Natural killer cell (primary cell): ENCODE measurements at regions not wholly inside any gene's neighbourhood (a gene's known extent, or its start where the extent isn't known, plus 50 kb on each side); places are given as distances from the start of the nearest gene placed in this dataset.

Experiments
- ATAC-seq, 3 donors: fragments of 150-1000 bp in 2 of 3; fragments of 200-7000 bp in 1 of 3; cut with Tn5 transposase; 1 replicate in 1 of 3; 2 replicates in 2 of 3; pipeline ENCODE4 v1.10.0; 2021; ENCODE audit warnings: mild to moderate bottlenecking in 2 of 3, moderate library complexity in 2 of 3
- DNase-seq, 2 donors: peaks; one replicate each; pipeline versions ENCODE4 v3.0.0 to v3.0.0-alpha.2; 2013 to 2021; ENCODE audit warnings: mixed read lengths in 1 of 2
- H3K27ac ChIP-seq: one replicate; pipeline ENCODE4 v1.5.1; 2013; ENCODE audit warnings: mild to moderate bottlenecking, low read length
- H3K27me3 ChIP-seq: one replicate; pipeline ENCODE4 v1.6.1; 2013; ENCODE audit warnings: low read length; ENCODE audit not compliant: control insufficient read depth, insufficient read depth
- H3K36me3 ChIP-seq: one replicate; pipeline ENCODE4 v1.6.1; 2013; ENCODE audit warnings: low read length; ENCODE audit not compliant: control insufficient read depth, insufficient read depth
- H3K4me1 ChIP-seq: one replicate; pipeline ENCODE4 v1.6.1; 2013; ENCODE audit warnings: low read length; ENCODE audit not compliant: control insufficient read depth, insufficient read depth
- H3K4me3 ChIP-seq: one replicate; pipeline ENCODE4 v1.5.1; 2013; ENCODE audit warnings: low read length
- H3K9me3 ChIP-seq: one replicate; pipeline ENCODE4 v1.6.1; 2013; ENCODE audit warnings: low read length; ENCODE audit not compliant: control insufficient read depth, insufficient read depth
- H3K27ac Mint-ChIP-seq, 2 donors: one replicate each; pipeline ENCODE4 v1.8.0; 2022; ENCODE audit warnings: mild to moderate bottlenecking in 2 of 2, mixed read lengths in 2 of 2, moderate library complexity in 1 of 2
- H3K27me3 Mint-ChIP-seq, 2 donors: one replicate each; pipeline ENCODE4 v1.8.0; 2022; ENCODE audit warnings: low read depth in 2 of 2, mixed read lengths in 2 of 2
- H3K36me3 Mint-ChIP-seq: one replicate; pipeline ENCODE4 v1.8.0; 2022; ENCODE audit warnings: mixed read lengths
- H3K4me1 Mint-ChIP-seq, 2 donors: one replicate each; pipeline ENCODE4 v1.8.0; 2022; ENCODE audit warnings: mixed read lengths in 2 of 2
- H3K4me3 Mint-ChIP-seq: one replicate; pipeline ENCODE4 v1.8.0; 2022; ENCODE audit warnings: mild to moderate bottlenecking, moderate library complexity, mixed read lengths
- H3K9me3 Mint-ChIP-seq, 2 donors: one replicate each; pipeline ENCODE4 v1.8.0; 2022; ENCODE audit warnings: mixed read lengths in 2 of 2
- WGBS: methylation state at CpG from one replicate; pipeline ENCODE4 v1.1.7; 2013; ENCODE audit warnings: missing lambda C conversion rate; ENCODE audit not compliant: insufficient coverage; 5-methylcytosine and 5-hydroxymethylcytosine counted together
- intact Hi-C: fragments of 100-400 bp; cut with micrococcal nuclease; formaldehyde crosslinking; loops from one replicate; pipeline ENCODE4 v1.14.2; 2022
- TF ChIP-seq, protein P1 (sequence below): fragments of 200-600 bp; IDR thresholded peaks from one replicate; pipeline ENCODE4 v1.8.0; 2022; ENCODE audit warnings: antibody characterized with exemption

DNA sequence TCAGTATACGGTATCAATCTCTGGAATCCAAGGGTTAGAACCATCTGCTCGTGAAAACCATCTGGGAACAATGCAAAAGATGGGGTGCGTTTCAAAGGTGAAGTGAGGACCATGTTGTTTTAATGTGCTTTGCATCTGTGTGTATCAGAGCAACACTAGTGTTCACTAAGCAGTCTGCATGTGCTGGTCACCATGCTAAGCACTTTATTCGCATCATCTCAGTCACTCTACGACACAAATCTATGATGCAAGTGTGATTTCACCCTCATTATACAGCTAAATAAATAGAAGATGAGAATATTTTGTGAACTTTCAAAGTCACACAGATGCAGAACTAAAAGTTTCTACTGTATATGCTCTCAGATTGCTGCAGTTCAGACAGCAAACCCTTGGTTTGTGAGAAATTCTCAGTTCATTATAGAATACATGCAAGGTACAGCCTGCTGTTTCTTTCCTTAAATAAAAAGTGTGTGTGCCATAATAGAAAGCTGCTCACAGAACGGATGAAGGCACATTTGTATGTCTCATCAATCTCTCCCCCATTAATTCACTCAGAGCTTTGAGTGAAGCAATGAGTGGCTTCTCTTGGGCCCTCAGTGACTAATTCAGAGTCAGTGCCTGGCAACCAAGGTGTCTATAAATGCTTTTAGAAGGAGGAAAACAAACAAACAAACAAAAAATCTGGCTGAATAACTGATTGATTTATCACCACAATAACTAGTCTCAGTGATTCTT is 652.8 kb upstream of the SOX11 start:
- Histone ChIP-seq H3K4me1 (no peaks in the 10 kb centered on the region), H3K4me3 (no peak overlapping the region), H3K27me3 (no peaks in the 10 kb centered on the region), H3K9me3 (peaks cover 8% of the 10 kb centered on the region), H3K27ac (no peak overlapping the region), H3K36me3 (no peaks in the 10 kb centered on the region)
- Mint-ChIP-seq H3K4me1 (no peaks in the 10 kb centered on the region), H3K36me3 (no peaks in the 10 kb centered on the region), H3K27me3 (no peaks in the 10 kb centered on the region), H3K9me3 (peaks cover 4 to 11% of the 10 kb centered on the region in 2 donors), H3K4me3 (no peak overlapping the region), H3K27ac (no peak overlapping the region)
- ATAC-seq (no peak), DNase-seq (no peak)
- intact Hi-C loops, result no loop called here
- WGBS, result 90% methylated on average over 6 of the region's 6 CpGs
- TF ChIP-seq, protein P1, sequence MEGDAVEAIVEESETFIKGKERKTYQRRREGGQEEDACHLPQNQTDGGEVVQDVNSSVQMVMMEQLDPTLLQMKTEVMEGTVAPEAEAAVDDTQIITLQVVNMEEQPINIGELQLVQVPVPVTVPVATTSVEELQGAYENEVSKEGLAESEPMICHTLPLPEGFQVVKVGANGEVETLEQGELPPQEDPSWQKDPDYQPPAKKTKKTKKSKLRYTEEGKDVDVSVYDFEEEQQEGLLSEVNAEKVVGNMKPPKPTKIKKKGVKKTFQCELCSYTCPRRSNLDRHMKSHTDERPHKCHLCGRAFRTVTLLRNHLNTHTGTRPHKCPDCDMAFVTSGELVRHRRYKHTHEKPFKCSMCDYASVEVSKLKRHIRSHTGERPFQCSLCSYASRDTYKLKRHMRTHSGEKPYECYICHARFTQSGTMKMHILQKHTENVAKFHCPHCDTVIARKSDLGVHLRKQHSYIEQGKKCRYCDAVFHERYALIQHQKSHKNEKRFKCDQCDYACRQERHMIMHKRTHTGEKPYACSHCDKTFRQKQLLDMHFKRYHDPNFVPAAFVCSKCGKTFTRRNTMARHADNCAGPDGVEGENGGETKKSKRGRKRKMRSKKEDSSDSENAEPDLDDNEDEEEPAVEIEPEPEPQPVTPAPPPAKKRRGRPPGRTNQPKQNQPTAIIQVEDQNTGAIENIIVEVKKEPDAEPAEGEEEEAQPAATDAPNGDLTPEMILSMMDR, result no peak

DNA sequence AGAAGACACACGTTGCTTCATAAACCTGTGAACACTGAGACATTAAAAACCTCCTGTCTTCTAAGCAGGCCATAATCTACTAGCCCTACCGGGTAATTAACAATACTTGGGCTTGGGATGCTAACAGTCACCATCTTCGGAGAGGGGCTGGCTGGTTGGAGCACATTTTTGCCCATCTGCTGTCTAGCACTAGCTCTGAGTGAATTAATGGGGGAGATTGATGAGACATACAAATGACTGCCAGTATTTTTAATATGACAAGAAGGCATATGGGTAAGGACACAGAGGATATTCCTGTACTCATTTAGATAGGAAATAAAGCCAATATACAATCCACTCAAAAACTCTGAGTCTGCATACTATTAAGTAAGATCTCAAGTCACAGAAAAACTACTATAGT is 651.6 kb upstream of the SOX11 start:
- TF ChIP-seq, protein P1, result no peak
- Histone ChIP-seq H3K27me3 (no peaks in the 10 kb centered on the region), H3K27ac (no peak overlapping the region), H3K4me1 (no peaks in the 10 kb centered on the region), H3K9me3 (peaks cover 8% of the 10 kb centered on the region), H3K36me3 (no peaks in the 10 kb centered on the region), H3K4me3 (no peak overlapping the region)
- no peak for ATAC-seq
- intact Hi-C loops, result no loop called here
- Mint-ChIP-seq H3K27me3 (no peaks in the 10 kb centered on the region), H3K4me1 (no peaks in the 10 kb centered on the region), H3K27ac (no peak overlapping the region), H3K9me3 (peaks cover 9 to 14% of the 10 kb centered on the region in 2 donors), H3K4me3 (no peak overlapping the region), H3K36me3 (no peaks in the 10 kb centered on the region)
- no peak for DNase-seq
- WGBS, result 84% methylated on average over 3 of the region's 3 CpGs

DNA sequence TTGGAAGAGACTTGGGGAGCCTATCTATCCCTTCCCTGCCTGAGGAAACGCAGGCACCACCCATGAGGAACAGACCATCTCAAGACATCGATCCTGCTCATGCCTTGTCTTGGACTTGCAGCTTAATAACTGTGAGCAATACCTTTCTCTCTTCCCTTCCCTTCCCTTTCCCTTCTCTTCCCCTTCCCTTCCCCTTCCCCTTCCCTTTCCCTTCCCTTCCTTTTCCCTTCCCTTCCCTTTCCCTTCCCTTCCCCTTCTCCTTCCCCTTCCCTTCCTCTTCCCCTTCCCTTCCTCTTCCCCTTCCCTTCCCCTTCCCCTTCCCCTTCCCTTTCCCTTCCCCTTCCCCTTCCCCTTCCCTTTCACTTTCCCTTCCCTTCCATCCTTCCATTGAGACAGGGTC is 650.7 kb upstream of the SOX11 start:
- TF ChIP-seq, protein P1, result no peak
- H3K27ac ChIP-seq, result no peak overlapping the region
- no peak overlapping the region for H3K4me3 Mint-ChIP-seq

More for the DNA sequence above, 650.7 kb upstream of the SOX11 start:
- intact Hi-C loops, result no loop called here
- H3K27me3 ChIP-seq, result no peaks in the 10 kb centered on the region
- H3K9me3 ChIP-seq, result peaks cover 8% of the 10 kb centered on the region
- Mint-ChIP-seq H3K27me3 (no peaks in the 10 kb centered on the region), H3K36me3 (no peaks in the 10 kb centered on the region), H3K4me1 (no peaks in the 10 kb centered on the region), H3K27ac (no peak overlapping the region), H3K9me3 (peaks cover 9 to 14% of the 10 kb centered on the region in 2 donors)
- H3K4me3 ChIP-seq, result no peak overlapping the region
- WGBS, result 89% methylated on average over 2 of the region's 2 CpGs
- H3K4me1 ChIP-seq, result no peaks in the 10 kb centered on the region
- no peaks in the 10 kb centered on the region for H3K36me3 ChIP-seq
- DNase-seq (no peak), ATAC-seq (no peak)
